GM23338 (cell line): ENCODE measurements at regions not wholly inside any gene's neighbourhood (a gene's known extent, or its start where the extent isn't known, plus 50 kb on each side); places are given as distances from the start of the nearest gene placed in this dataset.

ENCODE experiments used
- ATAC-seq: fragments of 200-7000 bp; cut with Tn5 transposase; 3 replicates; pipeline ENCODE4 v1.9.1; 2020
- DNase-seq: peaks from one replicate; pipeline ENCODE4 v3.0.0-alpha.2; 2015; ENCODE audit warnings: low spot score
- H2AFZ ChIP-seq: fragments of 200-600 bp; sonication (generic); 2 replicates; pipeline ENCODE4 v1.8.0; 2016; ENCODE audit warnings: antibody characterized with exemption, mild to moderate bottlenecking, moderate library complexity
- H3F3A ChIP-seq: fragments of 200-600 bp; sonication (generic); replicated peaks from 2 replicates; pipeline ENCODE4 v1.8.0; 2017; ENCODE audit warnings: antibody characterized with exemption, mixed run types, low read depth
- H3K27ac ChIP-seq: fragments of 200-600 bp; sonication (generic); 2 replicates; pipeline ENCODE4 v1.6.1; 2016; ENCODE audit warnings: low read depth
- H3K27me3 ChIP-seq: fragments of 200-600 bp; sonication (generic); 2 replicates; pipeline ENCODE4 v1.8.0; 2016; ENCODE audit warnings: mild to moderate bottlenecking, mixed run types, moderate library complexity; ENCODE audit not compliant: insufficient read depth
- H3K36me3 ChIP-seq: fragments of 200-600 bp; sonication (generic); 2 replicates; pipeline ENCODE4 v1.8.0; 2016; ENCODE audit warnings: mild to moderate bottlenecking; ENCODE audit not compliant: insufficient read depth
- H3K4me1 ChIP-seq: fragments of 200-600 bp; sonication (generic); 2 replicates; pipeline ENCODE4 v1.8.0; 2016; ENCODE audit warnings: mild to moderate bottlenecking, moderate library complexity; ENCODE audit not compliant: insufficient read depth
- H3K4me2 ChIP-seq: fragments of 200-600 bp; sonication (generic); 2 replicates; pipeline ENCODE4 v1.7.1; 2017; ENCODE audit warnings: mixed run types
- H3K4me3 ChIP-seq: fragments of 200-600 bp; sonication (generic); 2 replicates; pipeline ENCODE4 v1.6.1; 2016; ENCODE audit warnings: mixed run types
- H3K79me2 ChIP-seq: fragments of 200-600 bp; sonication (generic); replicated peaks from 2 replicates; pipeline ENCODE4 v1.8.0; 2017; ENCODE audit warnings: mild to moderate bottlenecking; ENCODE audit not compliant: insufficient read depth
- H3K9me2 ChIP-seq: fragments of 200-600 bp; sonication (generic); 2 replicates; pipeline ENCODE4 v1.8.0; 2017; ENCODE audit not compliant: insufficient read depth
- H4K20me1 ChIP-seq: fragments of 200-600 bp; sonication (generic); replicated peaks from 2 replicates; pipeline ENCODE4 v1.8.0; 2017; ENCODE audit warnings: mild to moderate bottlenecking; ENCODE audit not compliant: insufficient read depth
- H3K27ac Mint-ChIP-seq: 2 replicates; pipeline ENCODE4 v1.8.0; 2020; ENCODE audit warnings: inconsistent platforms, mild to moderate bottlenecking, moderate library complexity, mixed read lengths
- H3K27me3 Mint-ChIP-seq: 3 replicates; pipeline ENCODE4 v1.8.0; 2022; ENCODE audit warnings: low read depth, mild to moderate bottlenecking, moderate library complexity, mixed read lengths, inconsistent platforms; ENCODE audit not compliant: insufficient read depth, poor library complexity
- H3K36me3 Mint-ChIP-seq: 3 replicates; pipeline ENCODE4 v1.8.0; 2021; ENCODE audit warnings: low read depth, mild to moderate bottlenecking, inconsistent platforms, moderate library complexity, mixed read lengths
- H3K4me1 Mint-ChIP-seq: 3 replicates; pipeline ENCODE4 v1.8.0; 2020; ENCODE audit warnings: mild to moderate bottlenecking, inconsistent platforms, mixed read lengths
- H3K4me3 Mint-ChIP-seq: 3 replicates; pipeline ENCODE4 v1.8.0; 2021; ENCODE audit warnings: moderate library complexity, mild to moderate bottlenecking, inconsistent platforms, mixed read lengths
- H3K9me3 Mint-ChIP-seq: 3 replicates; pipeline ENCODE4 v1.8.0; 2020; ENCODE audit warnings: moderate library complexity, mild to moderate bottlenecking, inconsistent platforms, mixed read lengths
- CREB1 ChIP-seq: fragments of 250-450 bp; sonication (Bioruptor Pico); IDR thresholded peaks from 2 replicates; pipeline ENCODE4 v1.5.0; 2020; ENCODE audit warnings: low read depth, mild to moderate bottlenecking, moderate library complexity
- CTCF ChIP-seq, 2 experiments: fragments of 200-600 bp in 1 of 2; sonication (generic) in 1 of 2; conservative IDR thresholded peaks; 2 replicates each; pipeline versions ENCODE4 v1.5.1 to v1.6.1; 2016 to 2017; ENCODE audit warnings: antibody characterized with exemption in 2 of 2, low read depth in 2 of 2, mild to moderate bottlenecking in 2 of 2, moderate library complexity in 1 of 2
- EZH2 ChIP-seq: fragments of 200-600 bp; sonication (generic); IDR thresholded peaks from one replicate; pipeline ENCODE4 v1.8.0; 2017; ENCODE audit warnings: antibody characterized with exemption, mild to moderate bottlenecking, low read depth; ENCODE audit not compliant: unreplicated experiment
- EZH2phosphoT487 ChIP-seq: fragments of 200-600 bp; sonication (generic); IDR thresholded peaks from one replicate; pipeline ENCODE4 v1.8.1; 2018; ENCODE audit warnings: antibody characterized with exemption; ENCODE audit not compliant: unreplicated experiment
- JUNB ChIP-seq: IDR thresholded peaks from one replicate; pipeline ENCODE4 v1.6.1; 2016; ENCODE audit warnings: antibody characterized with exemption; ENCODE audit not compliant: unreplicated experiment
- POLR2AphosphoS5 ChIP-seq: IDR thresholded peaks from 2 replicates; pipeline ENCODE4 v1.6.1; 2016; ENCODE audit warnings: antibody characterized with exemption, low read depth
- REST ChIP-seq: IDR thresholded peaks from one replicate; pipeline ENCODE4 v1.6.1; 2018; ENCODE audit warnings: antibody characterized with exemption; ENCODE audit not compliant: unreplicated experiment
- ZNF114 ChIP-seq: fragments of 250-450 bp; sonication (Bioruptor Pico); IDR thresholded peaks from 2 replicates; pipeline ENCODE4 v1.5.0; 2020; ENCODE audit warnings: mild to moderate bottlenecking, moderate library complexity
- ZNF331 ChIP-seq: fragments of 250-450 bp; sonication (Bioruptor Pico); IDR thresholded peaks from 2 replicates; pipeline ENCODE4 v1.5.0; 2020; ENCODE audit warnings: low read depth, mild to moderate bottlenecking, moderate library complexity
- TF ChIP-seq, protein P1 (sequence below): IDR thresholded peaks from 2 replicates; pipeline ENCODE4 v1.6.1; 2016; ENCODE audit warnings: antibody characterized with exemption

DNA sequence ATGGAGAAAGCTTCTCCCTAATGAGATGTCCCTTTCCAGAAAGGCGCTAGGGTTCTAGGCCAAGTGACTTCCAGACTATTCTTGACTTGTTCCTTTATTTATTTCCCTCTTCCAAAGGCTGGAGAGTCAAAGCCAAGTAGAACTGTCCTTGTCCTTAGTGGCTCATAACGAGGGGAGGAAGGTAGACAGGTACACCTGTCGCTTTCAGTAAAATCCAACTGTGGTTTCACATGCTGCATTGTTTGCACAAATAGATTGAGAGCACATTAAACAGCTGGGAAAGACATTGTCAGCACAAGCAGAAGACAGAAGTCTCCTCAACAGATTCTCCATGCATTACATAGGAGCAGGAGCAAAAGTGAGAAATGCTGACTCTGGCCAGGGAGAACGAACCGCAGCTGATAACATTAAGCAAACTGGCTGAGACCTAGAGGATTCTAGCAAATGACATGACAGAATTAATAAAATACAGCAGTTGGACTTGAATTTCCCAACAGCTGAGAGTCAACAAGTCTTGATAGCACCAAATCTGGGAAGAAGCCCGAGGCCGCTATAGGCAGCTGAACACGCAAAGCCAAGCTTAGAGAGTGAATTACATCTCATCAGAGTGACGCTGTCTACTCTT is 227.7 kb downstream of the TLE3 start:
- DNase-seq (no peak), ATAC-seq (no peak)
- Mint-ChIP-seq H3K9me3 (peaks cover 11% of the 10 kb centered on the region), H3K4me1 (no peaks in the 10 kb centered on the region; the same call in 2 of the 3 replicates), H3K27me3 (peaks cover 5% of the 10 kb centered on the region), H3K36me3 (no peaks in the 10 kb centered on the region), H3K4me3 (no peak overlapping the region), H3K27ac (no peak overlapping the region)
- H2AFZ ChIP-seq = no peak overlapping the region
- no peaks in the 10 kb centered on the region for H3K79me2 ChIP-seq
- no peaks in the 10 kb centered on the region for H3F3A ChIP-seq
- H3K4me1 ChIP-seq = no peaks in the 10 kb centered on the region
- 0 out of 2 replicates have a peak, but pooled peaks cover 6% of the 10 kb centered on the region for H3K9me2 ChIP-seq
- no peak for TF ChIP-seq CREB1 (CRISPR knock-in tag)
- TF ChIP-seq ZNF331 (CRISPR knock-in tag) = no peak
- TF ChIP-seq ZNF114 (CRISPR knock-in tag) = no peak
- no peaks in the 10 kb centered on the region for H4K20me1 ChIP-seq
- no peaks in the 10 kb centered on the region for H3K36me3 ChIP-seq
- H3K27ac ChIP-seq = no peak overlapping the region
- no peak overlapping the region for H3K4me3 ChIP-seq
- no peaks in the 10 kb centered on the region for H3K27me3 ChIP-seq
- no peak overlapping the region for H3K4me2 ChIP-seq

DNA sequence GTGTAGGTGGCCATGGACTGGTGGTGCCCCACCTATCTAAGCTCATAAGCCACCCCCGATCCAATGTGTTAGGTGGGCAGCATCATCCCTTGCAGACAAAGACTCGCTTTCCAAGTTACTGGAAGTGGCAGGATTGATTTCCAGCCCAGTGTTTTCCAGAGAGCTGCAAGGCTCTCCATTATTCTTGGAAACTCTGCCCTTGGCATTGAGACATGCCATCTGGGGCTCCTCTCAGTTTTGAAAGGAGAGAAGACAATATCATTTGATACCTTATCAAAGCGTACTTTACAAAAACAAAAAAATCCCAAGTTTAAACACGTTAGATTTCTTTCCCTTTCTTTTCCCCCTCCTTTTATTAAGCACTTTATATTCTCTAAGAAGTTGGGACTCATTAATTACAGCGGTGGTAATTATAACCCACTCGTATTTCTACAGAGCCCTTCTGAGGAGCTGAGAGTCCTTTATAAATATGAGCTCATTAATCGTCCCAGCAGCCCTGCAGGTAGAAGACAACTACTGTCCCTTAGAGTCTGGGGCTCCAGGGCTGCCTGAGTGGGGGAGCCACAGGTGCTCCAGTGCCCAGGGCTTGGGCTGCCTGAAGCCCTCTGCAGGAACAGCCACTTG is 226.1 kb downstream of the TLE3 start:
- Histone ChIP-seq H3F3A (no peaks in the 10 kb centered on the region), H3K79me2 (no peaks in the 10 kb centered on the region), H3K36me3 (no peaks in the 10 kb centered on the region), H3K9me2 (0 out of 2 replicates have a peak, but pooled peaks cover 6% of the 10 kb centered on the region), H3K4me1 (no peaks in the 10 kb centered on the region), H3K27me3 (no peaks in the 10 kb centered on the region), H2AFZ (no peak overlapping the region), H4K20me1 (no peaks in the 10 kb centered on the region), H3K27ac (no peak overlapping the region), H3K4me3 (no peak overlapping the region), H3K4me2 (no peak overlapping the region)
- ATAC-seq = no peak
- no peak for DNase-seq
- peaks cover 11% of the 10 kb centered on the region for H3K9me3 Mint-ChIP-seq
- H3K36me3 Mint-ChIP-seq = no peaks in the 10 kb centered on the region
- H3K4me1 Mint-ChIP-seq = peaks cover 3% of the 10 kb centered on the region; the same call in 1 of the 3 replicates
- H3K27me3 Mint-ChIP-seq = peaks cover 8% of the 10 kb centered on the region
- H3K4me3 Mint-ChIP-seq = no peak overlapping the region
- no peak overlapping the region for H3K27ac Mint-ChIP-seq
- TF ChIP-seq CTCF (conservative IDR thresholded peaks at IDR 0.05; ENCODE audit: low read depth in 2 of 2) (no peak), EZH2phosphoT487 (no peak), ZNF331 (CRISPR knock-in tag) (no peak), REST (no peak), ZNF114 (CRISPR knock-in tag) (no peak), JUNB (no peak), EZH2 (no peak), POLR2AphosphoS5 (no peak)
- TF ChIP-seq, protein P1, sequence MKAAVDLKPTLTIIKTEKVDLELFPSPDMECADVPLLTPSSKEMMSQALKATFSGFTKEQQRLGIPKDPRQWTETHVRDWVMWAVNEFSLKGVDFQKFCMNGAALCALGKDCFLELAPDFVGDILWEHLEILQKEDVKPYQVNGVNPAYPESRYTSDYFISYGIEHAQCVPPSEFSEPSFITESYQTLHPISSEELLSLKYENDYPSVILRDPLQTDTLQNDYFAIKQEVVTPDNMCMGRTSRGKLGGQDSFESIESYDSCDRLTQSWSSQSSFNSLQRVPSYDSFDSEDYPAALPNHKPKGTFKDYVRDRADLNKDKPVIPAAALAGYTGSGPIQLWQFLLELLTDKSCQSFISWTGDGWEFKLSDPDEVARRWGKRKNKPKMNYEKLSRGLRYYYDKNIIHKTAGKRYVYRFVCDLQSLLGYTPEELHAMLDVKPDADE = no peak
